C4-2B (cell line): ENCODE measurements at regions not wholly inside any gene's neighbourhood (a gene's known extent, or its start where the extent isn't known, plus 50 kb on each side); places are given as distances from the start of the nearest gene placed in this dataset.

Source experiments
- ZFX ChIP-seq: fragments of 450-650 bp; IDR thresholded peaks from 2 replicates; pipeline ENCODE4 v1.6.1; 2017
- TF ChIP-seq, protein P1 (sequence below): fragments of 450-650 bp; conservative IDR thresholded peaks from 2 replicates; pipeline ENCODE4 v1.5.1; 2017; ENCODE audit warnings: mild to moderate bottlenecking

DNA sequence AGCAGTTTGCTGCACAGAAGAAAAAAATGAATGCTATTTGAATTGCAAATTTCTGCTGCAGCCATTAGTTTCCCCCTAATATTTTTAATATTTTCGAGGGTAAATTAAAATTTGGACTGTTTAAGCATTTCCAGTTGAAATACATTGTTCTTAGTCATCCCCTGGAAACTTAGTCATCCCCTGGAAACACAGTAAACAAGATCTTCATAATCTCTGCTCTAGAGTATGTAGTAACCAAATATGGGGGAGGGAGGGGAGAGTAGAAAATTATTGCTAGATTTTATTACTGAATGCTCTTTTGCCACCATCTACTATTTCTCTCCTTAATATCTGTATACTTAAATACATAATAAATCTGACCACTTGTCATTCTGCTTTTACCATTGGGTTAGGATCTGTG, 1053.3 kb downstream of the SORCS1 start:
- TF ChIP-seq, protein P1, sequence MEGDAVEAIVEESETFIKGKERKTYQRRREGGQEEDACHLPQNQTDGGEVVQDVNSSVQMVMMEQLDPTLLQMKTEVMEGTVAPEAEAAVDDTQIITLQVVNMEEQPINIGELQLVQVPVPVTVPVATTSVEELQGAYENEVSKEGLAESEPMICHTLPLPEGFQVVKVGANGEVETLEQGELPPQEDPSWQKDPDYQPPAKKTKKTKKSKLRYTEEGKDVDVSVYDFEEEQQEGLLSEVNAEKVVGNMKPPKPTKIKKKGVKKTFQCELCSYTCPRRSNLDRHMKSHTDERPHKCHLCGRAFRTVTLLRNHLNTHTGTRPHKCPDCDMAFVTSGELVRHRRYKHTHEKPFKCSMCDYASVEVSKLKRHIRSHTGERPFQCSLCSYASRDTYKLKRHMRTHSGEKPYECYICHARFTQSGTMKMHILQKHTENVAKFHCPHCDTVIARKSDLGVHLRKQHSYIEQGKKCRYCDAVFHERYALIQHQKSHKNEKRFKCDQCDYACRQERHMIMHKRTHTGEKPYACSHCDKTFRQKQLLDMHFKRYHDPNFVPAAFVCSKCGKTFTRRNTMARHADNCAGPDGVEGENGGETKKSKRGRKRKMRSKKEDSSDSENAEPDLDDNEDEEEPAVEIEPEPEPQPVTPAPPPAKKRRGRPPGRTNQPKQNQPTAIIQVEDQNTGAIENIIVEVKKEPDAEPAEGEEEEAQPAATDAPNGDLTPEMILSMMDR, result no peak
- TF ChIP-seq ZFX, result no peak
